ENCODE measurements at regions not wholly inside any gene's neighbourhood (a gene's known extent, or its start where the extent isn't known, plus 50 kb on each side); places are given as distances from the start of the nearest gene placed in this dataset.
"Not testable (repeated sequence)": the region's sequence is repeated elsewhere in the genome, so short reads cannot be mapped to it uniquely, and the experiment has no call there.

GRCh38 chr9:67635067-67635466, 223.7 kb upstream of the ANKRD20A1 start:
- H3K27me3 ChIP-seq; DNase-seq (ENCODE audit: low spot score); H3K4me1 ChIP-seq; H3K27ac ChIP-seq; H3K36me3 ChIP-seq; H3K9me3 ChIP-seq; H3K4me3 ChIP-seq: not testable (repeated sequence)

- H3K36me3 ChIP-seq; H3K4me1 ChIP-seq; H3K27me3 ChIP-seq; H3K27ac ChIP-seq; DNase-seq (ENCODE audit: low spot score); H3K9me3 ChIP-seq; H3K4me3 ChIP-seq: not testable (repeated sequence)
These were observed 246.8 kb upstream of the ANKRD20A1 start for GRCh38 chr9:67611900-67612299.

DNA sequence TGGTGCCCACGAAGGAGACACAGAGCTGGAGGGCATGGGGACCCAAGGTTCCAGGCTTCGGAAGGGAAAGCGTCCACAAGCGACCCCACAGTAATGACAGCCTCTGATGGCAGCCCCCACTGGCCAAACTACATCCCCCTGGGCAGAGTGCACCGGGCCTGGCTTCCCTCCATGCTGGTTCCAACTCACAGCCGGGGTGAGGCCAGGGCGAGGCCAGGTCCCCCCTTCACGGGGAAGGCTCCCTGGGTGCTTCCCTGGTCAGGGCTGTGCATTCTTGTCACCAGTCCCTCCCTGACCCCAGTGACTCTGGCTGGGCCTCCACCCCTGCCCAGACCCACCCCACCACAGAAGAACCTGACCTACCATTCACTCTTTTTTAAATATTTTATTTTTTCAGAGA, 248.9 kb upstream of the ANKRD20A1 start:
- H3K36me3 ChIP-seq; DNase-seq (ENCODE audit: low spot score); H3K27me3 ChIP-seq; H3K4me3 ChIP-seq; H3K4me1 ChIP-seq; H3K27ac ChIP-seq; H3K9me3 ChIP-seq: not testable (repeated sequence)

- H3K4me1 ChIP-seq; H3K27me3 ChIP-seq; DNase-seq (ENCODE audit: low spot score); H3K36me3 ChIP-seq; H3K9me3 ChIP-seq; H3K4me3 ChIP-seq; H3K27ac ChIP-seq: not testable (repeated sequence)
These were observed 249.3 kb upstream of the ANKRD20A1 start for GRCh38 chr9:67609435-67609834.

DNA sequence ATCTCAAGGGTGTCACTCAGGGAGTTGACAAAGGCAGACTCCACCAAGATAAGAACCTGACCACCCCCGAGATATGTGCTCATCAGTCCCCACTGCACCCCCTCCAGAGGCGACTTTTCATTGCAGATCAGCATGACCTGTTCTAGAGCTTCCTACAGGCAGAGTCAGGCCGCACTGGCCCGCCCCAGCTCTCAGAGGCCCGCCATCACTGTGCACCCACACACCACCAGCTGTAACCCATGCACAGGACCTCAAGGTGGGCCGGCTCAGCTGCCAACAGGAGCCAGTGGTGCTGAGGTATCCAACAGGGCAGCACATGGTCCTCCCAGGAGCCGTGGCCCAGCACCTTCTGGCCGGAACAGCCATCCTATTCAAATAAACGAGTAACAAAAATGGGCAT, 253.6 kb upstream of the ANKRD20A1 start:
- H3K4me3 ChIP-seq; H3K36me3 ChIP-seq; H3K27me3 ChIP-seq; H3K9me3 ChIP-seq; H3K27ac ChIP-seq; H3K4me1 ChIP-seq; DNase-seq (ENCODE audit: low spot score): not testable (repeated sequence)

GRCh38 chr9:67603609-67604008, 255.1 kb upstream of the ANKRD20A1 start:
- H3K27me3 ChIP-seq; H3K36me3 ChIP-seq; H3K9me3 ChIP-seq; H3K4me1 ChIP-seq; H3K27ac ChIP-seq; H3K4me3 ChIP-seq; DNase-seq (ENCODE audit: low spot score): not testable (repeated sequence)

GRCh38 chr9:67592424-67592823, 266.3 kb upstream of the ANKRD20A1 start:
- not testable (repeated sequence) for H3K36me3 ChIP-seq

GRCh38 chr9:67555874-67556273, 302.9 kb upstream of the ANKRD20A1 start:
- H3K9me3 ChIP-seq; H3K27me3 ChIP-seq; H3K4me1 ChIP-seq; DNase-seq (ENCODE audit: low spot score); H3K4me3 ChIP-seq; H3K36me3 ChIP-seq; H3K27ac ChIP-seq: not testable (repeated sequence)

More at GRCh38 chr9:67592424-67592823, 266.3 kb upstream of the ANKRD20A1 start:
- not testable (repeated sequence) for H3K4me1 ChIP-seq; H3K27me3 ChIP-seq; H3K9me3 ChIP-seq; DNase-seq (ENCODE audit: low spot score); H3K4me3 ChIP-seq; H3K27ac ChIP-seq

- not testable (repeated sequence) for H3K4me1 ChIP-seq; H3K36me3 ChIP-seq; DNase-seq (ENCODE audit: low spot score); H3K9me3 ChIP-seq; H3K4me3 ChIP-seq; H3K27me3 ChIP-seq; H3K27ac ChIP-seq
These were observed 308.7 kb upstream of the ANKRD20A1 start for GRCh38 chr9:67550044-67550443.

GRCh38 chr9:67529834-67530233, 328.9 kb upstream of the ANKRD20A1 start:
- not testable (repeated sequence) for H3K4me1 ChIP-seq; H3K9me3 ChIP-seq; H3K27ac ChIP-seq; H3K27me3 ChIP-seq; H3K36me3 ChIP-seq; H3K4me3 ChIP-seq; DNase-seq (ENCODE audit: low spot score)

DNA sequence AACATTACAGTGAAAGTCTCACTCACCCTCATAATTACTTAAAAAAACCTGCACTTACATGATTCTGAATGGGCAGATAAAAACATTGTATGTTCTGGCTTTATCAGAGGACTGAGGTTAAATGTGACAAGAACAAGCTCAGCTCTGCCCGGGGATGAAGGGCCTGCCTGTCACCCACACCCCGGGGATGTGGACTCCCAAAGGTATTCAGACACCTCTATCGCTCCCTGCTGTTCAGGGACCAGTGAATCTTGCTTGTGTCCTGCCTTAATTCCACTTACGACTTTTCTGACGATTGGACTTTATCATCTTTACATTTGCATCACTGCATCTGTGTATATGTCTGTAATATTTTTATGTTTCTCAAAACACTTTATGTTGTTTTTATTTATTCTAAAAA, 341.8 kb upstream of the ANKRD20A1 start:
- not testable (repeated sequence) for H3K4me3 ChIP-seq; DNase-seq (ENCODE audit: low spot score); H3K36me3 ChIP-seq; H3K27ac ChIP-seq; H3K9me3 ChIP-seq; H3K27me3 ChIP-seq; H3K4me1 ChIP-seq

DNA sequence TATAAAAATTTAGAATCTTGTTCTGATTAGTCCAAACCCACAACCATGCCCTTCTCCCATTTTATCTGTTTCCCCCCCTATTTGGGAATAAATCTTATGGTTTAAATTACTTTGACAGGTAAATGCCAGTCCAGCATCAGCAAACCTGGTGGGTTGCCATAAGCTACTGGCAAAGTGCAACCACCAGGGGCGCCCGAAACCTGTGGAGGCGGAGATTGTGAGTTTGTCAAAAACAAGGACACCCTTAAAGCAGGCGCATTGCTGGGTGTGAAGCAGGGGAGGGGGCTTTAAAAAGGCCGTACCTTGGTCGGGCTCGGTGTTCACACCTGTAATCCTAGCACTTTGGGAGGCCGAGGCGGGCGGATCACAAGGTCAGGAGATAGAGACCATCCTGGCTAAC, 344.1 kb upstream of the ANKRD20A1 start:
- H3K27ac ChIP-seq; H3K4me3 ChIP-seq; H3K36me3 ChIP-seq; H3K27me3 ChIP-seq; DNase-seq (ENCODE audit: low spot score); H3K9me3 ChIP-seq; H3K4me1 ChIP-seq: not testable (repeated sequence)

GRCh38 chr9:67503728-67504369, 354.9 kb upstream of the ANKRD20A1 start:
- H3K4me3 ChIP-seq; H3K36me3 ChIP-seq; H3K4me1 ChIP-seq; H3K9me3 ChIP-seq; DNase-seq (ENCODE audit: low spot score); H3K27ac ChIP-seq; H3K27me3 ChIP-seq: not testable (repeated sequence)

GRCh38 chr9:67492028-67492427, 366.7 kb upstream of the ANKRD20A1 start:
- H3K27ac ChIP-seq; H3K36me3 ChIP-seq; H3K9me3 ChIP-seq; H3K4me3 ChIP-seq; H3K4me1 ChIP-seq; H3K27me3 ChIP-seq; DNase-seq (ENCODE audit: low spot score): not testable (repeated sequence)

GRCh38 chr9:67477465-67477864, 381.3 kb upstream of the ANKRD20A1 start:
- DNase-seq (ENCODE audit: low spot score); H3K36me3 ChIP-seq; H3K9me3 ChIP-seq; H3K27me3 ChIP-seq; H3K27ac ChIP-seq; H3K4me3 ChIP-seq; H3K4me1 ChIP-seq: not testable (repeated sequence)

GRCh38 chr9:67470739-67471138, 388.0 kb upstream of the ANKRD20A1 start:
- H3K36me3 ChIP-seq; H3K27ac ChIP-seq; H3K9me3 ChIP-seq; DNase-seq (ENCODE audit: low spot score); H3K27me3 ChIP-seq; H3K4me1 ChIP-seq; H3K4me3 ChIP-seq: not testable (repeated sequence)
